ENCODE measurements at regions not wholly inside any gene's neighbourhood (a gene's known extent, or its start where the extent isn't known, plus 50 kb on each side); places are given as distances from the start of the nearest gene placed in this dataset.

- no peak for DNase-seq
- no peak overlapping the region for H3K4me3 ChIP-seq (ENCODE audit: low read length)
- H3K4me1 Mint-ChIP-seq, result peaks cover 3% of the 10 kb centered on the region
- H3K9ac ChIP-seq (ENCODE audit: extremely low read depth, low read length, poor library complexity, severe bottlenecking), result no peak overlapping the region
- peaks cover 4% of the 10 kb centered on the region for H3K4me1 ChIP-seq (ENCODE audit: control insufficient read depth, insufficient read depth, low read length)
- H3K27me3 Mint-ChIP-seq (ENCODE audit: insufficient read depth), result no peaks in the 10 kb centered on the region
- no peaks in the 10 kb centered on the region for H3K9me3 ChIP-seq (ENCODE audit: control insufficient read depth, low read length)
- H3K36me3 ChIP-seq (ENCODE audit: control insufficient read depth, insufficient read depth, low read length), result no peaks in the 10 kb centered on the region
- H3K4me3 Mint-ChIP-seq, result no peak overlapping the region
- WGBS, 2 experiments (ENCODE audit: insufficient coverage in 1 of 2, insufficient read length in 1 of 2), result 94 to 100% methylated on average over 1 to 3 of the region's 3 CpGs
- H3K9me3 Mint-ChIP-seq, result no peaks in the 10 kb centered on the region
- no peaks in the 10 kb centered on the region for H3K36me3 Mint-ChIP-seq (ENCODE audit: low read depth)
- TF ChIP-seq CTCF (conservative IDR thresholded peaks at IDR 0.05), result no peak
- H3K27ac ChIP-seq (ENCODE audit: low read depth, low read length), result no peak overlapping the region
- H3K27me3 ChIP-seq (ENCODE audit: control insufficient read depth, insufficient read depth, low read length, poor library complexity, severe bottlenecking), result no peaks in the 10 kb centered on the region
- H3K27ac Mint-ChIP-seq, result no peak overlapping the region
These were observed 70.4 kb upstream of the MDFIC start for GRCh38 chr7:114851406-114852061.

DNA sequence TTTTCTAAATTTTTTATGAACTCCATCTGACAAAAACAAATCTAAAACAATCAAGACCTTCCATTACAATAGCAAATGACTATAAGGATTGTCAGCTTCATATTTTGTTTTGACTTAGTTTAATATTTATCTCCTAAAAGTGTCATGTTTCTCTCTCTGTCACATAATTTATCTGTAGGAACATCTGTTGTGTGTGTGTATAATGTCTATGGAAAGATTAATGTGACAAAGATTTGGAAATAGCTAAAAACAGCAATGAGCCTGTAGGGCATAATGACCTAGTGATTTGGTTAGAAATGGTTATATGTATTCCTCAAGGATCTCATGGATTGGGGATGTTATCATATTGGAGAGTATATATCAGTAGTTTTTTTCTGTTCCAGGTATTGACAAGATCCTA is 69.6 kb upstream of the MDFIC start:
- Histone ChIP-seq H3K36me3 (ENCODE audit: control insufficient read depth, insufficient read depth, low read length) (no peaks in the 10 kb centered on the region), H3K27me3 (ENCODE audit: control insufficient read depth, insufficient read depth, low read length, poor library complexity, severe bottlenecking) (no peaks in the 10 kb centered on the region), H3K9me3 (ENCODE audit: control insufficient read depth, low read length) (no peaks in the 10 kb centered on the region), H3K4me3 (ENCODE audit: low read length) (no peak overlapping the region), H3K9ac (ENCODE audit: extremely low read depth, low read length, poor library complexity, severe bottlenecking) (no peak overlapping the region), H3K27ac (ENCODE audit: low read depth, low read length) (no peak overlapping the region), H3K4me1 (ENCODE audit: control insufficient read depth, insufficient read depth, low read length) (peaks cover 4% of the 10 kb centered on the region)
- TF ChIP-seq CTCF (conservative IDR thresholded peaks at IDR 0.05), result no peak
- Mint-ChIP-seq H3K4me3 (no peak overlapping the region), H3K36me3 (ENCODE audit: low read depth) (no peaks in the 10 kb centered on the region), H3K27ac (no peak overlapping the region), H3K4me1 (peaks cover 6% of the 10 kb centered on the region), H3K27me3 (ENCODE audit: insufficient read depth) (no peaks in the 10 kb centered on the region), H3K9me3 (no peaks in the 10 kb centered on the region)
- DNase-seq, result no peak

- Mint-ChIP-seq H3K27ac (no peak overlapping the region), H3K36me3 (ENCODE audit: low read depth) (no peaks in the 10 kb centered on the region), H3K27me3 (ENCODE audit: insufficient read depth) (no peaks in the 10 kb centered on the region), H3K9me3 (no peaks in the 10 kb centered on the region), H3K4me1 (peaks cover 6% of the 10 kb centered on the region), H3K4me3 (no peak overlapping the region)
- Histone ChIP-seq H3K27me3 (ENCODE audit: control insufficient read depth, insufficient read depth, low read length, poor library complexity, severe bottlenecking) (no peaks in the 10 kb centered on the region), H3K36me3 (ENCODE audit: control insufficient read depth, insufficient read depth, low read length) (no peaks in the 10 kb centered on the region), H3K9me3 (ENCODE audit: control insufficient read depth, low read length) (no peaks in the 10 kb centered on the region), H3K27ac (ENCODE audit: low read depth, low read length) (no peak overlapping the region), H3K9ac (ENCODE audit: extremely low read depth, low read length, poor library complexity, severe bottlenecking) (no peak overlapping the region), H3K4me1 (ENCODE audit: control insufficient read depth, insufficient read depth, low read length) (peaks cover 4% of the 10 kb centered on the region), H3K4me3 (ENCODE audit: low read length) (no peak overlapping the region)
- DNase-seq, result no peak
- no peak for TF ChIP-seq CTCF (conservative IDR thresholded peaks at IDR 0.05)
- 95 to 100% methylated on average over 3 to 4 of the region's 4 CpGs for WGBS, 2 experiments (ENCODE audit: insufficient coverage in 1 of 2, insufficient read length in 1 of 2)
These were observed 68.7 kb upstream of the MDFIC start for GRCh38 chr7:114853189-114853588.
